ENCODE measurements at regions not wholly inside any gene's neighbourhood (a gene's known extent, or its start where the extent isn't known, plus 50 kb on each side); places are given as distances from the start of the nearest gene placed in this dataset.

DNA sequence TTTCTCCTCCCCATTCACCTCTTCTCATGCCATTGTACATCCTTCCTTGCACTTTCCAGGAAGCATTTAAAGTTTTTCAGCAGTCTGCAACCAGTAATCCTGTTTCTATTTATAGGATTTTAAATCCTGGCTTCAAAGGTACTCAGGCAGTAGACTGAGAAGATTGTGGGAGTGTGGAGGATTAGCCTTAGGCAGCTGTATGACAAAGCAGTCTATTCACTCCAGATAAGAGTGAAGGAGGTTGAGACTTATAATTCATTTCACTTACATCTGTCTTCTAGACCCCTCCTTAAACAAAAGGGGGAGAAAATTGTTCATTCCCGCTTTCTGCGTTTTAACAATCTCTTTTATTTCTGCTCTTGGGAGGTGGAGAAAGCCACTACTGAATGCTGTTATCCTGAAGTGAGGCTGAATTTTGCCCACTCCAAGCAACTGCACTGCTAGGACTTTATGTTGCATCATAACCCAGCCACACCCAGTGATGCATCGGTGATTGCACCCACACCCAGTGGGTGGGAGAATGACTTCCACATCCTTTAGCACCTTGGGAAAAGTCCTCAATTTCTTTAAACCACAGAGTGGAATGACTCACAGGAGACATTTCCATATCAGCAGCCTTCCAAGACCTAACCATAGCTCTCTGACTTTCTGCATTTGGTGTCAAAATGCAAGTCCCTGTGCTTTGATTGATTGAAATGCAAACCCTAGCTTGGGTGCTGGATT lies 382.5 kb upstream of the ATP2B1 start:
- TF ChIP-seq, protein P1, sequence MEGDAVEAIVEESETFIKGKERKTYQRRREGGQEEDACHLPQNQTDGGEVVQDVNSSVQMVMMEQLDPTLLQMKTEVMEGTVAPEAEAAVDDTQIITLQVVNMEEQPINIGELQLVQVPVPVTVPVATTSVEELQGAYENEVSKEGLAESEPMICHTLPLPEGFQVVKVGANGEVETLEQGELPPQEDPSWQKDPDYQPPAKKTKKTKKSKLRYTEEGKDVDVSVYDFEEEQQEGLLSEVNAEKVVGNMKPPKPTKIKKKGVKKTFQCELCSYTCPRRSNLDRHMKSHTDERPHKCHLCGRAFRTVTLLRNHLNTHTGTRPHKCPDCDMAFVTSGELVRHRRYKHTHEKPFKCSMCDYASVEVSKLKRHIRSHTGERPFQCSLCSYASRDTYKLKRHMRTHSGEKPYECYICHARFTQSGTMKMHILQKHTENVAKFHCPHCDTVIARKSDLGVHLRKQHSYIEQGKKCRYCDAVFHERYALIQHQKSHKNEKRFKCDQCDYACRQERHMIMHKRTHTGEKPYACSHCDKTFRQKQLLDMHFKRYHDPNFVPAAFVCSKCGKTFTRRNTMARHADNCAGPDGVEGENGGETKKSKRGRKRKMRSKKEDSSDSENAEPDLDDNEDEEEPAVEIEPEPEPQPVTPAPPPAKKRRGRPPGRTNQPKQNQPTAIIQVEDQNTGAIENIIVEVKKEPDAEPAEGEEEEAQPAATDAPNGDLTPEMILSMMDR (IDR thresholded peaks at IDR 0.05), result no peak
- no peak for TF ChIP-seq POLR2A (IDR thresholded peaks at IDR 0.05)
